Endothelial cell of umbilical vein (primary cell): ENCODE measurements at regions not wholly inside any gene's neighbourhood (a gene's known extent, or its start where the extent isn't known, plus 50 kb on each side); places are given as distances from the start of the nearest gene placed in this dataset.

ENCODE experiments used
- CTCF ChIP-seq, 2 donors: IDR thresholded peaks; 1 replicate in 1 of 2; 2 replicates in 1 of 2; pipeline ENCODE4 v1.5.1; 2011; ENCODE audit warnings: low read length in 2 of 2, mild to moderate bottlenecking in 2 of 2, moderate library complexity in 2 of 2, control low read depth in 1 of 2, inconsistent platforms in 1 of 2, low read depth in 1 of 2; ENCODE audit not compliant: insufficient read depth in 1 of 2; ENCODE audit errors: extremely low read depth in 1 of 2
- POLR2A ChIP-seq: IDR thresholded peaks from 2 replicates; pipeline ENCODE4 v1.6.1; 2012; ENCODE audit warnings: low read depth, mild to moderate bottlenecking, control low read depth, low read length
- POLR2AphosphoS5 ChIP-seq: IDR thresholded peaks from 2 replicates; pipeline ENCODE4 v1.6.1; 2012; ENCODE audit warnings: low read depth, mild to moderate bottlenecking, control low read depth, low read length, moderate library complexity; ENCODE audit not compliant: insufficient read depth

GRCh38 chr2:147713349-147713748, 131.5 kb upstream of the ACVR2A start:
- TF ChIP-seq POLR2AphosphoS5 (no peak), CTCF (IDR thresholded peaks at IDR 0.05; ENCODE audit: extremely low read depth in 1 of 2, insufficient read depth in 1 of 2, low read depth in 1 of 2, low read length in 2 of 2) (no peak), POLR2A (no peak)
